Vagina (tissue), 2 donors: ENCODE measurements at regions not wholly inside any gene's neighbourhood (a gene's known extent, or its start where the extent isn't known, plus 50 kb on each side); places are given as distances from the start of the nearest gene placed in this dataset.
A peak's percentile ranks its signal among the peaks of the same experiment; 100 is the strongest.

Source experiments
- DNase-seq, 2 donors: peaks; one replicate each; pipeline ENCODE4 v3.0.0-alpha.2; 2017; ENCODE audit errors: extremely low spot score in 2 of 2
- H3K27ac ChIP-seq: fragments of 200-600 bp; sonication (generic); one replicate; pipeline ENCODE4 v1.5.1; 2019
- H3K27me3 ChIP-seq: fragments of 200-600 bp; sonication (generic); one replicate; pipeline ENCODE4 v1.5.1; 2019
- H3K36me3 ChIP-seq, 2 donors: fragments of 200-600 bp; sonication (generic); one replicate each; pipeline ENCODE4 v1.5.1; 2017 to 2019
- H3K4me1 ChIP-seq: fragments of 200-600 bp; sonication (generic); one replicate; pipeline ENCODE4 v1.5.1; 2019
- H3K4me3 ChIP-seq, 2 donors: fragments of 200-600 bp; sonication (generic); 1 replicate in 1 of 2; 2 replicates in 1 of 2; pipeline ENCODE4 v1.5.1; 2016 to 2019
- H3K9me3 ChIP-seq: fragments of 200-600 bp; sonication (generic); one replicate; pipeline ENCODE4 v1.5.1; 2019
- CTCF ChIP-seq, 3 experiments: fragments of 450-650 bp in 2 of 3; fragments of 200-600 bp in 1 of 3; sonication (generic) in 1 of 3; IDR thresholded peaks; one replicate each; pipeline ENCODE4 v1.5.1; 2017 to 2019; ENCODE audit warnings: antibody characterized with exemption in 3 of 3, mild to moderate bottlenecking in 2 of 3, moderate library complexity in 2 of 3
- POLR2A ChIP-seq, 2 donors: fragments of 450-650 bp; IDR thresholded peaks; one replicate each; pipeline ENCODE4 v1.6.1; 2017; ENCODE audit warnings: antibody characterized with exemption in 2 of 2, mild to moderate bottlenecking in 2 of 2, moderate library complexity in 2 of 2
- POLR2AphosphoS5 ChIP-seq, 2 donors: sonication (generic); formaldehyde crosslinking; IDR thresholded peaks; one replicate each; pipeline ENCODE4 v1.9.0; 2017; ENCODE audit warnings: antibody characterized with exemption in 2 of 2, mild to moderate bottlenecking in 2 of 2, low read depth in 1 of 2; ENCODE audit not compliant: insufficient read depth in 1 of 2
- intact Hi-C: fragments of 100-400 bp; cut with DNase I; formaldehyde crosslinking; loops from one replicate; pipeline ENCODE4 v1.15.1; 2023

- TF ChIP-seq CTCF (IDR thresholded peaks at IDR 0.05): no peak
- no peak for TF ChIP-seq POLR2A (IDR thresholded peaks at IDR 0.05)
- TF ChIP-seq POLR2AphosphoS5 (IDR thresholded peaks at IDR 0.05; ENCODE audit: insufficient read depth in 1 of 2, low read depth in 1 of 2): no peak
- no peaks in the 10 kb centered on the region for H3K27me3 ChIP-seq
- intact Hi-C loops: no loop called here
- no peak overlapping the region for H3K27ac ChIP-seq
- H3K9me3 ChIP-seq: no peaks in the 10 kb centered on the region
- no peaks in the 10 kb centered on the region for H3K36me3 ChIP-seq
- no peak for DNase-seq
- H3K4me3 ChIP-seq: no peak overlapping the region
- no peaks in the 10 kb centered on the region for H3K4me1 ChIP-seq
Observed at GRCh38 chr20:23190557-23190956, 104.4 kb upstream of the CD93 start.

GRCh38 chr20:23189854-23190253 lies 103.7 kb upstream of the CD93 start:
- Histone ChIP-seq H3K4me1 (no peaks in the 10 kb centered on the region), H3K9me3 (no peaks in the 10 kb centered on the region), H3K27me3 (no peaks in the 10 kb centered on the region), H3K36me3 (no peaks in the 10 kb centered on the region), H3K27ac (no peak overlapping the region), H3K4me3 (no peak overlapping the region)
- TF ChIP-seq CTCF (IDR thresholded peaks at IDR 0.05) (no peak), POLR2AphosphoS5 (IDR thresholded peaks at IDR 0.05; ENCODE audit: insufficient read depth in 1 of 2, low read depth in 1 of 2) (no peak), POLR2A (IDR thresholded peaks at IDR 0.05) (no peak)
- no peak for DNase-seq
- intact Hi-C loops: no loop called here

GRCh38 chr20:23189341-23189740 lies 103.2 kb upstream of the CD93 start:
- Histone ChIP-seq H3K27ac (no peak overlapping the region), H3K4me3 (peak overlapping the region in 1 of 2 donors; percentile 34), H3K36me3 (no peaks in the 10 kb centered on the region), H3K9me3 (no peaks in the 10 kb centered on the region), H3K27me3 (no peaks in the 10 kb centered on the region), H3K4me1 (no peaks in the 10 kb centered on the region)
- DNase-seq: no peak
- TF ChIP-seq POLR2AphosphoS5 (IDR thresholded peaks at IDR 0.05; ENCODE audit: insufficient read depth in 1 of 2, low read depth in 1 of 2) (no peak), POLR2A (IDR thresholded peaks at IDR 0.05) (no peak), CTCF (IDR thresholded peaks at IDR 0.05) (no peak)
- intact Hi-C loops: no loop called here

- no peak for TF ChIP-seq POLR2A (IDR thresholded peaks at IDR 0.05)
- no peak for TF ChIP-seq CTCF (IDR thresholded peaks at IDR 0.05)
- no peak for TF ChIP-seq POLR2AphosphoS5 (IDR thresholded peaks at IDR 0.05; ENCODE audit: insufficient read depth in 1 of 2, low read depth in 1 of 2)
- Histone ChIP-seq H3K36me3 (no peaks in the 10 kb centered on the region), H3K27me3 (no peaks in the 10 kb centered on the region), H3K27ac (peak overlapping the region; percentile 53), H3K4me3 (peak overlapping the region in 1 of 2 donors; percentile 34), H3K9me3 (no peaks in the 10 kb centered on the region), H3K4me1 (no peaks in the 10 kb centered on the region)
- no peak for DNase-seq
- intact Hi-C loops: no loop called here
Observed at GRCh38 chr20:23188377-23189169, 102.4 kb upstream of the CD93 start.

- Histone ChIP-seq H3K4me3 (peak overlapping the region in 1 of 2 donors; percentile 34), H3K27me3 (no peaks in the 10 kb centered on the region), H3K27ac (peak overlapping the region; percentile 53), H3K36me3 (no peaks in the 10 kb centered on the region), H3K4me1 (no peaks in the 10 kb centered on the region), H3K9me3 (no peaks in the 10 kb centered on the region)
- no peak for DNase-seq
- intact Hi-C loops: no loop called here
- peak in 1 of 2 donors; percentile 48 for TF ChIP-seq POLR2AphosphoS5 (IDR thresholded peaks at IDR 0.05; ENCODE audit: insufficient read depth in 1 of 2, low read depth in 1 of 2)
- TF ChIP-seq POLR2A (IDR thresholded peaks at IDR 0.05): no peak
Observed at GRCh38 chr20:23187751-23188150, 101.6 kb upstream of the CD93 start.
